ENCODE measurements at regions not wholly inside any gene's neighbourhood (a gene's known extent, or its start where the extent isn't known, plus 50 kb on each side); places are given as distances from the start of the nearest gene placed in this dataset.

DNA sequence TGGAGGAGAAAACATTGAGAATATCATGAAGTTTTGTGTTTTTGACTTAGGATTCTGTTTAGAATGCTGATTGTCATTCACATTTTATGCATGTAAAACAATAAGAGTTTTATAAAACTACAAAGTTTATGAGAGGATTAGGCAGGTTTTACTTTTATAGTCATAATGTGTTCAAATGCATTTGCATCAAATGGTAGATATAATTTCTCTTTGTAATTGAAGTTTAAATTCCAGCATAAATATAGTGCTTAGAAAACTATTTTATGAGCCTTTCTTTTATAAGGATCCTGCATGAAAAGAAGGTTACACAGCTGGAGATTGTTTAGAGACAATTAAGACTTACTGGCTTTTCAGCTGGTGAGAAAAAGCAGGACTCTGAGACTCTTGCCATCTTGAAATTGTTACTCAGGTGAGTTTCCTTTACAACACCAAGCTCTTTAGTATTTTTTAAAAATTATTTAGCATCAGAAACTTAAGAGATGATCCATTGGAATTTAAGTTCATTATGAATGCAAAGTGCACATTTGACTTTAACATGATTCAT lies 157.1 kb upstream of the MAN1A1 start:
- TF ChIP-seq POLR2AphosphoS5 (IDR thresholded peaks at IDR 0.05; ENCODE audit: low read depth, low read length) = no peak
- TF ChIP-seq TAF1 (IDR thresholded peaks at IDR 0.05; ENCODE audit: borderline replicate concordance, insufficient read depth, low read length) = no peak
- TF ChIP-seq, protein P1, sequence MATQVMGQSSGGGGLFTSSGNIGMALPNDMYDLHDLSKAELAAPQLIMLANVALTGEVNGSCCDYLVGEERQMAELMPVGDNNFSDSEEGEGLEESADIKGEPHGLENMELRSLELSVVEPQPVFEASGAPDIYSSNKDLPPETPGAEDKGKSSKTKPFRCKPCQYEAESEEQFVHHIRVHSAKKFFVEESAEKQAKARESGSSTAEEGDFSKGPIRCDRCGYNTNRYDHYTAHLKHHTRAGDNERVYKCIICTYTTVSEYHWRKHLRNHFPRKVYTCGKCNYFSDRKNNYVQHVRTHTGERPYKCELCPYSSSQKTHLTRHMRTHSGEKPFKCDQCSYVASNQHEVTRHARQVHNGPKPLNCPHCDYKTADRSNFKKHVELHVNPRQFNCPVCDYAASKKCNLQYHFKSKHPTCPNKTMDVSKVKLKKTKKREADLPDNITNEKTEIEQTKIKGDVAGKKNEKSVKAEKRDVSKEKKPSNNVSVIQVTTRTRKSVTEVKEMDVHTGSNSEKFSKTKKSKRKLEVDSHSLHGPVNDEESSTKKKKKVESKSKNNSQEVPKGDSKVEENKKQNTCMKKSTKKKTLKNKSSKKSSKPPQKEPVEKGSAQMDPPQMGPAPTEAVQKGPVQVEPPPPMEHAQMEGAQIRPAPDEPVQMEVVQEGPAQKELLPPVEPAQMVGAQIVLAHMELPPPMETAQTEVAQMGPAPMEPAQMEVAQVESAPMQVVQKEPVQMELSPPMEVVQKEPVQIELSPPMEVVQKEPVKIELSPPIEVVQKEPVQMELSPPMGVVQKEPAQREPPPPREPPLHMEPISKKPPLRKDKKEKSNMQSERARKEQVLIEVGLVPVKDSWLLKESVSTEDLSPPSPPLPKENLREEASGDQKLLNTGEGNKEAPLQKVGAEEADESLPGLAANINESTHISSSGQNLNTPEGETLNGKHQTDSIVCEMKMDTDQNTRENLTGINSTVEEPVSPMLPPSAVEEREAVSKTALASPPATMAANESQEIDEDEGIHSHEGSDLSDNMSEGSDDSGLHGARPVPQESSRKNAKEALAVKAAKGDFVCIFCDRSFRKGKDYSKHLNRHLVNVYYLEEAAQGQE (IDR thresholded peaks at IDR 0.05; ENCODE audit: insufficient read depth in 1 of 2, low read depth in 2 of 2, low read length in 2 of 2) = no peak

Measured in PFSK-1 (cell line).